Loucy (cell line): ENCODE measurements at regions not wholly inside any gene's neighbourhood (a gene's known extent, or its start where the extent isn't known, plus 50 kb on each side); places are given as distances from the start of the nearest gene placed in this dataset.

Source experiments
- H2AFZ ChIP-seq: fragments of 200-600 bp; sonication (generic); 2 replicates; pipeline ENCODE4 v1.6.0; 2016; ENCODE audit warnings: antibody characterized with exemption, mild to moderate bottlenecking, low read length, moderate library complexity
- H3F3A ChIP-seq: fragments of 200-600 bp; 2 replicates; pipeline ENCODE4 v1.6.0; 2016; ENCODE audit warnings: antibody characterized with exemption, low read depth, mild to moderate bottlenecking
- H3K27me3 ChIP-seq: fragments of 200-600 bp; sonication (generic); 2 replicates; pipeline ENCODE4 v1.6.1; 2014; ENCODE audit warnings: low read length, mild to moderate bottlenecking; ENCODE audit not compliant: insufficient read depth, poor library complexity, severe bottlenecking
- H3K36me3 ChIP-seq: fragments of 200-600 bp; sonication (generic); 2 replicates; pipeline ENCODE4 v1.6.1; 2016; ENCODE audit warnings: low read length; ENCODE audit not compliant: insufficient read depth
- H3K4me1 ChIP-seq: fragments of 200-600 bp; sonication (generic); 2 replicates; pipeline ENCODE4 v1.5.1; 2014; ENCODE audit warnings: low read length, mild to moderate bottlenecking; ENCODE audit not compliant: insufficient read depth, poor library complexity, severe bottlenecking
- H3K4me2 ChIP-seq: fragments of 200-600 bp; sonication (generic); 2 replicates; pipeline ENCODE4 v1.6.0; 2014; ENCODE audit warnings: antibody characterized with exemption, low read length, low read depth, mild to moderate bottlenecking; ENCODE audit not compliant: poor library complexity, severe bottlenecking
- H3K4me3 ChIP-seq: fragments of 200-600 bp; sonication (generic); 2 replicates; pipeline ENCODE4 v1.5.1; 2014; ENCODE audit warnings: low read length, mild to moderate bottlenecking, mixed read lengths; ENCODE audit not compliant: poor library complexity, severe bottlenecking
- H3K79me2 ChIP-seq: fragments of 200-600 bp; sonication (generic); 2 replicates; pipeline ENCODE4 v1.6.1; 2014; ENCODE audit warnings: low read length; ENCODE audit not compliant: insufficient read depth
- H3K9ac ChIP-seq: fragments of 200-600 bp; sonication (generic); 2 replicates; pipeline ENCODE4 v1.6.0; 2014; ENCODE audit warnings: mild to moderate bottlenecking, low read depth, low read length, moderate library complexity; ENCODE audit not compliant: poor library complexity, severe bottlenecking
- H3K9me2 ChIP-seq: fragments of 200-600 bp; sonication (generic); replicated peaks from 2 replicates; pipeline ENCODE4 v1.6.1; 2016; ENCODE audit warnings: low read depth, low read length, mixed read lengths
- H3K9me3 ChIP-seq: fragments of 200-600 bp; sonication (generic); 2 replicates; pipeline ENCODE4 v1.6.1; 2014; ENCODE audit warnings: mild to moderate bottlenecking, antibody characterized with exemption, low read length, low read depth; ENCODE audit not compliant: insufficient read depth
- H4K20me1 ChIP-seq: fragments of 200-600 bp; sonication (generic); 2 replicates; pipeline ENCODE4 v1.6.0; 2014; ENCODE audit warnings: antibody characterized with exemption, low read length, mild to moderate bottlenecking; ENCODE audit not compliant: insufficient read depth, poor library complexity, severe bottlenecking
- CTCF ChIP-seq: fragments of 200-600 bp; sonication (generic); conservative IDR thresholded peaks from 2 replicates; pipeline ENCODE4 v1.5.1; 2014; ENCODE audit warnings: mild to moderate bottlenecking, antibody characterized with exemption, low read length
- EZH2phosphoT487 ChIP-seq: fragments of 200-600 bp; IDR thresholded peaks from 2 replicates; pipeline ENCODE4 v1.6.1; 2018; ENCODE audit warnings: antibody characterized with exemption, mild to moderate bottlenecking, moderate library complexity, borderline replicate concordance

- Histone ChIP-seq H2AFZ (no peak overlapping the region), H3F3A (no peaks in the 10 kb centered on the region), H3K9me2 (no peaks in the 10 kb centered on the region), H3K4me2 (no peak overlapping the region), H3K36me3 (no peaks in the 10 kb centered on the region), H3K9me3 (peaks cover 7% of the 10 kb centered on the region; the same call in 1 of the 2 replicates), H3K27me3 (peaks cover 9% of the 10 kb centered on the region), H3K9ac (no peak overlapping the region), H4K20me1 (no peaks in the 10 kb centered on the region), H3K79me2 (no peaks in the 10 kb centered on the region), H3K4me1 (peaks cover 6% of the 10 kb centered on the region), H3K4me3 (no peak overlapping the region)
- TF ChIP-seq CTCF: no peak
- TF ChIP-seq EZH2phosphoT487: no peak
Observed at GRCh38 chr6:106804346-106805335, 169.9 kb downstream of the CD24 start.

DNA sequence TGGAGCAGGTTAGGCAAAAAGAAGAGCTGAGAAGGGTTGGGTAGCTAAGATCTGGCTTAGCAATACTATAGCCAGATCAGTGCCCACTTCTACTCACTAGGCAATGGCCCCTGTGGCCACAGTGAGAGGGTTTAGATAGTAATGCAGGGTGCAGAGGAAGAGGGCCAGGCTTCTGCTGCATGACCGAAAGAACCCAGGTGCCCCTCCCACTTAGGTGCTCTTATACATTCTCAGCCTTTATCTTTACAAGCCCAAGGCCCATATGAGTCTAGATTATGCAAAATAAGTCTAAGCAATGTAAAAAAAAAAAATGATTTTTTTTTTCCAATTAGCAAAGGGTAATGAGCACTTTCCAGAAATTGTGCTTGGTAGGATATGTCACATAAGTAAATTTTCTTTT, 171.3 kb downstream of the CD24 start:
- Histone ChIP-seq H3K9me2 (no peaks in the 10 kb centered on the region), H3K36me3 (no peaks in the 10 kb centered on the region), H3K4me1 (peaks cover 18% of the 10 kb centered on the region), H3K9me3 (peaks cover 4% of the 10 kb centered on the region; the same call in 1 of the 2 replicates), H3K9ac (no peak overlapping the region), H4K20me1 (no peaks in the 10 kb centered on the region), H3K4me2 (no peak overlapping the region), H3K27me3 (peaks cover 9% of the 10 kb centered on the region), H3F3A (no peaks in the 10 kb centered on the region), H3K4me3 (no peak overlapping the region), H3K79me2 (no peaks in the 10 kb centered on the region), H2AFZ (no peak overlapping the region)
- no peak for TF ChIP-seq CTCF
- TF ChIP-seq EZH2phosphoT487: no peak

GRCh38 chr6:106802139-106802538, 172.4 kb downstream of the CD24 start:
- H3F3A ChIP-seq: no peaks in the 10 kb centered on the region
- no peak overlapping the region for H3K9ac ChIP-seq
- TF ChIP-seq EZH2phosphoT487 (no peak), CTCF (no peak)
- no peaks in the 10 kb centered on the region for H3K9me3 ChIP-seq
- H3K79me2 ChIP-seq: no peaks in the 10 kb centered on the region
- H3K4me2 ChIP-seq: no peak overlapping the region
- no peak overlapping the region for H3K4me3 ChIP-seq
- H2AFZ ChIP-seq: no peak overlapping the region
- H3K9me2 ChIP-seq: no peaks in the 10 kb centered on the region
- H3K27me3 ChIP-seq: peaks cover 17% of the 10 kb centered on the region
- H4K20me1 ChIP-seq: no peaks in the 10 kb centered on the region
- peaks cover 22% of the 10 kb centered on the region for H3K4me1 ChIP-seq
- no peaks in the 10 kb centered on the region for H3K36me3 ChIP-seq
